ENCODE measurements at regions not wholly inside any gene's neighbourhood (a gene's known extent, or its start where the extent isn't known, plus 50 kb on each side); places are given as distances from the start of the nearest gene placed in this dataset.
"Not testable (repeated sequence)": the region's sequence is repeated elsewhere in the genome, so short reads cannot be mapped to it uniquely, and the experiment has no call there.

DNA sequence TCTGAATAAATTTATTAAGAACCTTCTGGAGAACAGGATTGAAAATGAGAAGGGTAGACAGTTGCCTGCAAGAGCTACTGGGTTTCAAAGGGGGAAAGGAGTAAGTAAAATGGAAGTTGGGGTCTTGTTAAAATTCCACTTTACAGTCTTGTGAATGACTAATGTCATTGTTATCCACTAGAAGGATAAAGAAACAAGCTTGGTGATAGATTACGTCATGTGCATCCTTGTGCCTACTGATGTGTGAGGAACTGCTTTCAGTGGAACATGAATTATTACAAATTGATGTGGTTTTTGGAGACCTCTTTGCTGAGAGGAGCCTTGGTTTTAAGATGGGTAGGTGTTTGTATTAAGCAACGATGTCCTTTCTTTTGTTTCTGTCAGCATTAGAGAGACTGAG is 272.5 kb upstream of the PRICKLE1 start:
- TF ChIP-seq, protein P1, sequence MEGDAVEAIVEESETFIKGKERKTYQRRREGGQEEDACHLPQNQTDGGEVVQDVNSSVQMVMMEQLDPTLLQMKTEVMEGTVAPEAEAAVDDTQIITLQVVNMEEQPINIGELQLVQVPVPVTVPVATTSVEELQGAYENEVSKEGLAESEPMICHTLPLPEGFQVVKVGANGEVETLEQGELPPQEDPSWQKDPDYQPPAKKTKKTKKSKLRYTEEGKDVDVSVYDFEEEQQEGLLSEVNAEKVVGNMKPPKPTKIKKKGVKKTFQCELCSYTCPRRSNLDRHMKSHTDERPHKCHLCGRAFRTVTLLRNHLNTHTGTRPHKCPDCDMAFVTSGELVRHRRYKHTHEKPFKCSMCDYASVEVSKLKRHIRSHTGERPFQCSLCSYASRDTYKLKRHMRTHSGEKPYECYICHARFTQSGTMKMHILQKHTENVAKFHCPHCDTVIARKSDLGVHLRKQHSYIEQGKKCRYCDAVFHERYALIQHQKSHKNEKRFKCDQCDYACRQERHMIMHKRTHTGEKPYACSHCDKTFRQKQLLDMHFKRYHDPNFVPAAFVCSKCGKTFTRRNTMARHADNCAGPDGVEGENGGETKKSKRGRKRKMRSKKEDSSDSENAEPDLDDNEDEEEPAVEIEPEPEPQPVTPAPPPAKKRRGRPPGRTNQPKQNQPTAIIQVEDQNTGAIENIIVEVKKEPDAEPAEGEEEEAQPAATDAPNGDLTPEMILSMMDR (IDR thresholded peaks at IDR 0.05), result no peak
- no peak overlapping the region for H3K4me2 ChIP-seq (replicated peaks; ENCODE audit: extremely low read depth, low read length, poor library complexity, severe bottlenecking)
- WGBS (ENCODE audit: insufficient coverage), result 92% methylated on average over 2 of the region's 2 CpGs
- no peak overlapping the region for H3K4me3 ChIP-seq (replicated peaks in 1 of 3; ENCODE audit: low read depth in 2 of 3, low read length in 3 of 3)
- Mint-ChIP-seq H3K4me3 (no peak overlapping the region), H3K4me1 (no peaks in the 10 kb centered on the region), H3K27me3 (ENCODE audit: low read depth in 3 of 3) (peaks cover 0 to 2% (median 0%) of the 10 kb centered on the region in 3 donors), H3K36me3 (no peaks in the 10 kb centered on the region), H3K27ac (no peak overlapping the region), H3K9me3 (peaks cover 2 to 13% (median 6%) of the 10 kb centered on the region in 7 donors)
- H3K27ac ChIP-seq (ENCODE audit: low read depth in 1 of 2, low read length in 2 of 2), result no peak overlapping the region
- H2AFZ ChIP-seq (ENCODE audit: insufficient read depth, low read depth, low read length, poor library complexity, severe bottlenecking), result no peak overlapping the region
- no peak overlapping the region for H3K9ac ChIP-seq (ENCODE audit: insufficient read depth, low read length, poor library complexity, severe bottlenecking)
- intact Hi-C loops (cut with micrococcal nuclease), result no loop called here
- H3K79me2 ChIP-seq (ENCODE audit: insufficient read depth, low read length), result no peaks in the 10 kb centered on the region
- H3K4me1 ChIP-seq (ENCODE audit: control insufficient read depth in 1 of 2, insufficient read depth in 2 of 2, low read length in 2 of 2), result no peaks in the 10 kb centered on the region
- H3K27me3 ChIP-seq (ENCODE audit: control insufficient read depth in 2 of 2, insufficient read depth in 2 of 2, low read length in 2 of 2), result no peaks in the 10 kb centered on the region
- no peaks in the 10 kb centered on the region for H4K20me1 ChIP-seq (ENCODE audit: insufficient read depth, low read length)
- H3K36me3 ChIP-seq (replicated peaks in 1 of 2; ENCODE audit: control insufficient read depth in 1 of 2, insufficient read depth in 2 of 2, low read length in 2 of 2), result no peaks in the 10 kb centered on the region
- peaks cover 0 to 5% of the 10 kb centered on the region in 2 donors for H3K9me3 ChIP-seq (replicated peaks in 1 of 2; ENCODE audit: control insufficient read depth in 1 of 2, insufficient read depth in 1 of 2, low read length in 2 of 2)
- no peak for DNase-seq

GRCh38 chr12:42860331-42860730 is 270.8 kb upstream of the PRICKLE1 start:
- H3K27ac ChIP-seq (ENCODE audit: low read depth in 1 of 2, low read length in 2 of 2); H3K27me3 Mint-ChIP-seq (ENCODE audit: low read depth in 3 of 3); H3K9ac ChIP-seq (ENCODE audit: insufficient read depth, low read length, poor library complexity, severe bottlenecking); intact Hi-C loops (cut with micrococcal nuclease); H3K4me3 Mint-ChIP-seq; H3K4me1 ChIP-seq (ENCODE audit: control insufficient read depth in 1 of 2, insufficient read depth in 2 of 2, low read length in 2 of 2); H3K27me3 ChIP-seq (ENCODE audit: control insufficient read depth in 2 of 2, insufficient read depth in 2 of 2, low read length in 2 of 2); H3K4me2 ChIP-seq (replicated peaks; ENCODE audit: extremely low read depth, low read length, poor library complexity, severe bottlenecking); H3K36me3 ChIP-seq (replicated peaks in 1 of 2; ENCODE audit: control insufficient read depth in 1 of 2, insufficient read depth in 2 of 2, low read length in 2 of 2); H3K27ac Mint-ChIP-seq; DNase-seq; H4K20me1 ChIP-seq (ENCODE audit: insufficient read depth, low read length); H3K4me3 ChIP-seq (replicated peaks in 1 of 3; ENCODE audit: low read depth in 2 of 3, low read length in 3 of 3); H2AFZ ChIP-seq (ENCODE audit: insufficient read depth, low read depth, low read length, poor library complexity, severe bottlenecking); H3K36me3 Mint-ChIP-seq; H3K4me1 Mint-ChIP-seq; H3K79me2 ChIP-seq (ENCODE audit: insufficient read depth, low read length): not testable (repeated sequence)
- peaks cover 0 to 10% (median 7%) of the 10 kb centered on the region in 7 donors for H3K9me3 Mint-ChIP-seq
- H3K9me3 ChIP-seq (replicated peaks in 1 of 2; ENCODE audit: control insufficient read depth in 1 of 2, insufficient read depth in 1 of 2, low read length in 2 of 2), result peaks cover 0 to 10% of the 10 kb centered on the region in 2 donors
